ENCODE measurements at regions not wholly inside any gene's neighbourhood (a gene's known extent, or its start where the extent isn't known, plus 50 kb on each side); places are given as distances from the start of the nearest gene placed in this dataset.
A peak's percentile ranks its signal among the peaks of the same experiment; 100 is the strongest.

DNA sequence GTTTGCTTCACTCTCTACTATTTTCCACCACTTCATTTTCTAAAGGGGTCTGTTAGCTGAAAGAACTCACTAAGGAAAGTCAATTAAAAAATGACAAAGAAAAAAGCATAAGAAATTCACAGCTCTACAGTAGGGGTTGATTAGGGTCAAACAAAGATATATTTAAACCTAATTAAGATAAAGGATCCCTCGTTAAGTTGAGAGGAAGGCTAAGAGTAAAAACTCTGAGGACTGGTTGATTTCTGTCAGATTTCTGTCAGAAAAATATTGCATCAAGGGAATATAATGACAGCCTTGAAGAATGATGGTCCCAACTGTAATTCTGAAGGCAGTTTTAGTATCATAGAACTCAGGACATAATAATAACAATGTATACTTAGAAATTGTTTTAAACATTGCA is 218.0 kb downstream of the QDPR start:
- no peak for DNase-seq

DNA sequence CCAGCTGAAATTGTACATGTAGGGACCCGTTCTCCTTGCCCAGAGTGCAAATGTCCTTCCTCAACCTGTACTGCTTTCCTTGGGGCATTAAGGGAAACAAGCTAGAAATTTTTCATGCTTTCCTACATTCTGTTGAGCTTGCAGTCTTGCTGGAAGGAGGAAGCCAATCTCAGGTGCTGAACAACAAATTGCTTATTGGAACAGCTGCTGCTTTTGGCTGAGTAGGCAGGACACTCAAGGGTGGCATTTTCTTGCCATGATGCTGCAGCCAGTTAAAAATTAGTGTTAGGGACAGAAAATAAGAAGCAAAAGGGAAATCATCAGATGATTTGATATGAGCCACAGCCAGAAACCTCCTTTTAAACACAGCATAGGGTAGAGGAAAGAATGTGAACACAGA is 223.7 kb downstream of the QDPR start:
- DNase-seq, result no peak

DNA sequence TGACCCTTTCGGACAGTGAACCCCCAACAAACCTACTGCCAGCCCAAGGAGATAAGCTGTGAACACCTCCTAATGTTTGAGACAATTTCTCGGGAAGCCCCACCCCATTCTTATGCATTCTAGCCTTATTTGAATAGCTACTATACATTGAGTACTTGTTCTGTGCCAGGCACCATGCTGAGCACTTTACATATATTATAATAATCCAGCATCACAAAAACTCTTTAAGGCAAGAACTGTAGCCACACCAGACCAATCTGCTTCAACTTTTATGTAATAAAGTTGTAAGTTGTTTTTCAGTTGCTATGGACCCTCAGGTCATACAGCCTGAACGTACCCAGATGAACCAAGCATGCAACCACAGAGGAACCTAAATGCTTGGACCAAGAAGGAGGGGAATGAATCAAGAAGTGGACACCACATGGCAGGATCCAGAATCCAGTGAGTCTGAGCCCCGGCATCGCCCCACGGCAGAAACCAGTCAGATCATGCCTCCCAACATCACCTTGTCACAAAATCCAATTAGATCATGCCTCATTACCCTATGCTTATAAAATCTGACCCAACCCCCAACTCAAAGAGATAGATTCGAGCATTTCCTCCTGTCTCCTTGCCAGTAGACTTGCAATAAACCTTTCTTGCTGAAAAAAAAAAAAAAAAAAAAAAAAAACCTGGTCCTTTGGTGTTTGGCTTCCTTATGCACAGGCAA is 225.0 kb downstream of the QDPR start:
- DNase-seq, result no peak

DNA sequence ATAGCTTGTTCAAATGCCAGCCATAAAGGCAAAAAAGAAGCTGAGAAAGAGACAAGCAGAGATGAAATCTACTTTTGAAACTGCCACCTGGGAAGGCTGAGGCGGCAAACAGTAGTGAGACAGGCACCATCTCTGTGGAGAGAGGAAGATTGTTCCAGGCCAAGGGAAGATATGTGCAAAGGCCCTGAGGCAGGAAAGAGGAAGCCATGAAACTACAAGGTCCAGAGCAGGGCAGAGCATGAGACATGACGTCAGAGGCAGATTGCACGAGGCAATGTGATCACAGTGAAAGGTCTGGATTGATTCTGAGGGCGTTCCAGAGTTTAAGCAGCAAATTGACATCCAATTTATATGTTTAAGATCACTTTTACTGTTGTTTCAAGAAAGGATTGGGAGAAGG is 226.1 kb downstream of the QDPR start:
- DNase-seq, result no peak

DNA sequence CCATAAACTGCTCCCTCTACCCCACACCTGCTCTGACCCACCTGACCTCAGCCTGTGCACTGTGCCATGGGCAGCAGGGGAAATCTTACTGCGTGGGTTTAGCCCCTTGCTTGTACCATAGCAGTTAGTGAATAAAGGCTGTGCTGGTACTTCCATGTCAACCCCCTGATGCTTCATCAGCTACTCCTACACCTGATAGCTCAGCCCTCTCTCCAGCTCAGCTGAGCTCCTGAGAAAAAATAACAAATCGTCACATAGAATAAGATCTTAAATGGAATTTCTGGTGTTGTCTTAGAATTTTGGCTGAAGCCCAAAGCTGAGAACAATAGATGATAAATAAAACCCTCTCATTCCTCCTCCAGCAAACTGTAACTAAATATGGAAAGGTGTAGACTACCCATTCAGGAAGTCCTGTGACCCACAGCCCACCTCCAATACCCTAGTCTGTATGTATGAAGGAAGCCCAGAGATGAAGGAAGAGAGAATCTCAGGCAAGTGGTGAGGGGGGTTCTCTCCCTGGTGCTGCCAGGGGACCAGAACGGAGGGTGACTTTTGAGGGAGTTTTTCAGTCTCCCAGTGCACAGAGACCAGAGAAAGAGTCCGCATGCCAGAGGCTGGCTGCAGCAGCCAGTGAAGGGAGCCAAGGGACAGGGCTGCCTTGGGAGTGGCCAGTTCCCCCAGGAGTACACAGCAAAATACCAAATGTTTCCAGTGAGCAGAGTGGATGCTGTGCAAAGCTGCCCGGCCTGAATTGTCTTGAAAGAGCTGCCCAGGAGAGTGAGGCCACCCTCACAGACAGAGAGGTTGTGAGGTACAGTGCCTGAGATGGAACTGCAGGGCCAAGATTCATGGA is 227.3 kb downstream of the QDPR start:
- no peak for DNase-seq

DNA sequence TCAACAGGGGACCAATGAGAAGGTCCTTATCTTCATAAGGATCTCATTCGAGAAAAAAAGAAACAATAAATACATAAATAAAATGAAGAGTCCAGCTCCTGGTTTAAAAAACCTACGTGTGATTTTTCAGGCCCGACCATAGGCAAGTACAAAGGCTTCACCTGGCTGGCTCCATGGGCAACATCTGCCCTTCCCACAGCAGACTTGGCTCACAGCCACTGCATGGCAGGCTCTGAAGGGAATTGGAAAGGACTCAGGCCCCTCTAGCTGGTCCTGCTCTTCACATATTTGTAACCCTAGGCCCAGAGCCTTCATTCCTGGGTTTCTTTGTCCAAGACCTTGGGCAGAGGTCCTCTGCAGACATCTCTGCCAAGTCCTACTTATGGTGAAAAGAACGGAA is 228.1 kb downstream of the QDPR start:
- no peak for DNase-seq

DNA sequence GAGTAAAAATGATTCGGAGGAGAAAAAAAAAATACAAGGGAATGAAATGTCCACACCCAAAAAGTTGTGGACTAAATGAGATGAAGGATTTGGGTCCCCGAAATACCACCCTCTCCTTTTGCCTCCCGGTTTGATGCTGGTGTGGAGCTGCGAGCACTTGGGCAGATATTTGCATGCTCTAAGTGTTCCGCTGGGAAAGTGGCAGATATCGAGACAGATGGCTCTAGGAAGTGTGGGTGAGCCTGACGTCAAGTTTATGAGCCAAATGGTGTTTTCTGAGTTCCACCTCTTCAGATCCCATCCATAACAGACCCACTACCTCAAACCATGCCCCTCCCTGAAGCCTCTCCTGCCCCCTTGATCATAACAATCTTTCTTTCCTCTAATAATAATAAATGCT is 228.6 kb downstream of the QDPR start:
- no peak for DNase-seq

DNA sequence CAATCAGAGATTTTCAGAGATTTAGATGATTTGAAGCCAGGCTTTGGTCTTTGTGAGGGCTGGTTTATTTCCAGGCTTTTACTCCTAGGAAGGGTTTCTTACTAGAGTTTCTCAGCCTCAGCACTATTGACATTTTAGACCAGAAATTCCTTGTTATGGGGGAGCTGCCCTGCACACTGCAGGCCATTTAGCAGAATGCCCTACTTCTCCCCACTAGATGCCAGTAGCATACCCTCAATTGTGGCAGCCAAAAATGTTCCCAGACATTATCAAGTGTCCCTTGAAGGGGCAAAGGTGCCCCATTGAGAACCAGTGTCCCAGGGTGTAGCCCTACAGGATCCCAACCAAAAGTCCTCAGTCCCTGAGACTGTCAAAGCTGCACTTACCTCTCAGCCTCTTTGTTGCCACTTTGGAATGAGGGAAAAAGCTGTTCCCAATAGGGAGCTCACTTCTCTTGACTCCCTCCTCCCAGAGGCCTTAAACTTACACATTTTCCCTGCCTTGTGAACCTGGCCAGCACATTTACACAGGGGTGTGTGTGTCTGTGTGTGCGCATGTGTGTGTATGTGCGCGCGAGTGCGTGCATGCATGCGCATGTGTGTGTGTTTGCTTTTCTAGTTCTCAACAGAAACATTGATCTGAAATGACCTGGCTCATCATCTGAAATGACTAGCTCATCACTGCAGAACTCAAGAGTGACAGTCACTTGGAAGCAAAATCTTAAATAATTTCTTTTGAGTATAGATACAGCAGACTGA is 231.4 kb downstream of the QDPR start:
- DNase-seq, result no peak

DNA sequence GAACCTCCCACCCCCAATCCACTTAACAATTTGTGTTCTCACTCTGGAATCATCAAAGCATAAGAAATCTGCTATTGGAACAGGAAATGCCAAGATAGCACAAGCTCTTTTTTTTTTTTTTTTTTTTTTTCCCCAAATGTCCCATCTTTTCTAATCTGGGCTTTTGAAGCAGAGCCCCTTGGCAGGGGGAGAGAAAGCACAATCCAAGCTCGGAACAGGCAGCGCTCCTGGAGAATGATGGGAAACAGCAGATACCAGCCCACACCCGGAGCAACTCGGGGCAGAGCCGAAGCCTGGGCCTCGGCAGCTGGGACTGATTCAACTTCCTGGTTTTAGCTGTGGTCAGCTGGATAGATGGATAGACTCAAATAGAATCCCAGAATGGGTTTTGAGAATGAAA is 235.1 kb downstream of the QDPR start:
- DNase-seq, result peak; percentile 35

DNA sequence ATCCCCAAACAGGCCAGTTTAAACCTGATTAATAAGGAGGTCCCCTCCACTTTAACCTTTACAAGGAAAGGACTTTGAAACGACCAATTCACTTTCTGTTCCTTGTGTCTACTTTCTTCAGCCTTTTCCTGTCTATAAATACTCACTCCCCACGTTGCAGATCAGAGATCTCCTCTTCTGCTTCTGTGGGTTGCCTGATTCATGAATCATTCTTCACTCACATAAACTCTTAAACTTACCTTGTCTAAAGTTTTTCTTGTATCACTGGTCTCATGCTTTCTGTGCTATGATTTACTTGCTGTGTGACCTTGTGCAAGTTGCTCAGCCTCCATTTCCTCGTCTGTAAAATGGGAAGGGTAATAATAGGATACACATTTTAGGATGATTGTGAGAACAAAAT is 236.1 kb downstream of the QDPR start:
- DNase-seq, result no peak

DNA sequence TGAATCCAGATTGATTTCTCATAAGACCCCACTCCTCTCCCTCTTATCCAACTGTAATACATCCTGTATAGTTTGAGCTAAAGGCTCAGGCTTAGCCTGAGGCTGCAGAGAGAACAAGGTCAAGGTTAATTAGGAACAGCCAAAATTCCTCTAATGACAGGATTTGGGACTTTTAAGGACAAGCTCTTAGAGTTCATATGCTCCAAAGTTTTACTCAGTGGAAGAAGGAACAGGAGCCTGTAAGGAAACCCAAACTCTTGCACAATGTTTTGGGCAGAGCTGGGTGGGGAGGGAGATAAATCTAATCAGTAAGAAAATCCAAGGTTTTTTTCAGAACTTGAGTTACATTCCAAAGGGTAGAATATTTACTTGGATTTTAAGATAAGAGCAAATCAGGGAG is 238.8 kb downstream of the QDPR start:
- DNase-seq, result no peak

DNA sequence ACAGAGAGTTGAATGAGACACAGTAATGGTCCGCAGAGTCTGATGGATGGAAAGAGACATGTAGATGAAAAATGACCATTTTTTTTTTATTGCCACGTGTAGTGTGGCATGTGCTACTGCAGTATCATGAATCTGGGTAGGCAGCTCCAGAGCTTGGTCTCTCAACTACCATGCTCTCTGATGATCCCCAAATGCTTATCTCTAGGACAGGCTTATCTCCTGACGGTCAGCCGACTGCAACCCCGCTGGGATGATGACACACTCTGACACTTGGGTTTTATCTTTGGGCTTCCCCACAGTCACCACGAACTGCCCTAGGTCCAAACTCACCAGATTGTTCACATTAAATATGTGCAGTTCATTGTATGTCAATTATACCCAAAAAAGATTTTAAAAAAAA is 239.7 kb downstream of the QDPR start:
- DNase-seq, result no peak

DNA sequence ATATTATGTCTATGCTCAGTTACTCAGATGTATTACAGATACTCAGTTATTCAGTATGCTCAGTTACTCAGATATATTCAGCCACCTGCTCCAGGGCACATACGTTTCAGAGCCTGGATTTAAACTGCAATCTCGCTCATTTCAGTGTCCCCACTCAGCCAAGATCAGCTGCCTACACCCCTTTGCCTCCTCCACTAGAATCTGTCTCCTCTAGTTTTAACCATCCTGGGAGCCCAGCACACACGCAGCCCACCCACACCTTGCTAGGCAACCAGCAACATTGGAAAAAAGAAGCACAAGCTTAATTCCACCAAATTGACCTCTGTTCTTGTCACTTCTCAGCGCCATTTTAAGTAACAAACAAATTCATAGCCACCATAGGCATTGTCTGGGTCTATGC is 246.2 kb downstream of the QDPR start:
- no peak for DNase-seq

DNA sequence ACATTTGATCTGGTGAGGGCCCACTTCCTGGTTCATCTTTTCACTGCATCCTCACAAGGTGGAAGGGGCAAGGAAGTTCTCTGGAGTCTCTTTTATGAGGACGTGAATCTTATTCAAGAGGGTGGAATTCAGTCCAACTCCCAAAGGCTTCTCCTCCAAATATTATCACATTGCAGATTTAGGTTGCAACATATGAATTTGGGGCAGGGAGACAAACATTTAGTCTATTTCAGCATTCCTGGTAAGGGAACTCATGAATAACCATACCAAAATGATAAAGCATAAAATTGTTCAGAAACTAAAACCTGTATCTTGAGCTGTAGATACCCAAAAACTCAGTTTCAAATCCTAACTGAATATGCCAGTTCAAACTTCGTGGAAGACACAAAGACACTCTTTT is 246.8 kb downstream of the QDPR start:
- DNase-seq, result no peak

DNA sequence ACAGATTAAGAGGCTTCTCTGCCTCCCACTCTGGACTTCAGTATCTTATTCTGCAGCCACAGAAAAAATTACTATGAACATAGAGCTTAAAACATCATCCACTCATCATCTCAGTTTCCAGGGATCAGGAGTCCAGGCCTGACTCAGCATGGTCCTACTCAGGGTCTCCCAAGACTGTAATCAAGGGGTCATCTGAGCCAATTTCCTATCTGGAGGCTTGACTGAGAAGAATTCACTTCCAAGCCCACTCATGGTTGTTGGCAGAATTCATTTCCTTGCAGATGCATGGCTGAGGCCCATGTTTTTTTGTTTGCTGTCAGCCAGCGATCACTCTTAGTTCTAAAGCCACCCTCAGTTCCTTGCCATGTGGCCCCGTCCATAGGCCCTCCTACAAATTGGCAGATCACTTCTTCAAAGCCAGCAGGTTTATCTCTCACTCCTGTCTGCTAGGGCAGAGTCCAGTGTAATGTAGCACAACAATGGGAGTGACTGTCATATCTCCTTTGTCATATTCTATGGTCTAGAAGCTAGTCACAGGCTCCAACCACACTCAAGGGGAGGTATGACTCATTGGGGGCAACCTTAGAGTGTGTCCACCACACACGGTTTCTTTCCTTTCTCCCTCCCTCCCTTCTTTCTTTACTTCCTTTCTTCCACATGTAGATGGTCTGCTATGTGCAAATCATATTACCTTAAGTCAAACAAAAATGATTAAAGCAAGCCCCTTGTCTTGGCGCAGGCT is 251.6 kb downstream of the QDPR start:
- no peak for DNase-seq

DNA sequence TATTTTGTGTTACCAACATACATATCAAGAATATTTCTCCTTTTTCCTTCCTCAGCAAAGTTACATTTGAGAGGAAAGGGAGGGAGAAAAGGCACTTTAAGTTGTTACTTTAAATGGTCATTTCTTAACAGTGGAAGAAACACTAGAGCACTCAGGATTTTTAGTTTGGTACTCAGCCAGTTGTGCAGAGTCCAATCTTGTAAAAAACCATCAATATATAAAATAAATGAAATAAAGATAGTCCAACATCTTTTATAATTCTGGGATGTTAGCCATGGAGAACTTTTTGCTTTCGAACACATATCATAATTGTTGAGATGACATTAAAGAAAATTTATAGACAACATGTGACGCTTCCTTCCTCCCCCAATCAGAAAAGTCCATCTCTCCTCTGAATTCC is 253.8 kb downstream of the QDPR start:
- no peak for DNase-seq

DNA sequence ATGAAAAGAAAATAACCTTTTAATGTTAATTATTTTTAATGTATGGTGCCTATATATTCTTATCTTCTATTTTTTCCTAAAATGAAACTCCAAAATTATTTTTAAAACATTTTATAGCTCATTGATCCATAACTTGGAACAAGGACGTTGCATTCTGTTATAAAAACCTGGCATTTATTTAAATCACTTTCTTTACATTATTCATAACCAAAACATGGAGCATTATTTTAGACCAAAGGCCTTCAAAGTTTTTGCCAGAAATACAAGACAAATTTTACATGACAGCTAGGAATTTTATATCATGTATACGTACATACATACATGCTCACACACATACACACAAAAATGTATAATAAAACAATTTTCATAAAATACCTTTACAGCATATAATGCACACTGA is 259.8 kb downstream of the QDPR start:
- DNase-seq, result no peak

DNA sequence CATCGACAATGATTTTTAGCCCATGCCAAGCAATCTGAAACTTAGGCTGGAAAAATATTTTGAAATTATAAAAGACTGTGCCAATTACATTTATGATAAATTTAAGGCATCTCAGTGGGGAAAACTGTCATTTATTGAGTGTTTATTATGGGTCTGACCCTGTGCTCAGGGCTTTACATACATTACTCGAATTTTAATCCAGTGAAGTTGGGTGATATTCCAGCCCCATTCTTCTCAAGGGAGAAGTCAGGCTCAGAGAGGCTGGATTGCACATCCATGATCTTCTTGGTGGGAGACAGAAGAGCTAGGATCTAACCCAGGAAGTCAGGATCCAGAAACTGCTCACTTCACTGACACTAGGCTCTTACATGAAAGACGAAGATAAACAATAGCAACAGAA is 260.8 kb downstream of the QDPR start:
- no peak for DNase-seq

DNA sequence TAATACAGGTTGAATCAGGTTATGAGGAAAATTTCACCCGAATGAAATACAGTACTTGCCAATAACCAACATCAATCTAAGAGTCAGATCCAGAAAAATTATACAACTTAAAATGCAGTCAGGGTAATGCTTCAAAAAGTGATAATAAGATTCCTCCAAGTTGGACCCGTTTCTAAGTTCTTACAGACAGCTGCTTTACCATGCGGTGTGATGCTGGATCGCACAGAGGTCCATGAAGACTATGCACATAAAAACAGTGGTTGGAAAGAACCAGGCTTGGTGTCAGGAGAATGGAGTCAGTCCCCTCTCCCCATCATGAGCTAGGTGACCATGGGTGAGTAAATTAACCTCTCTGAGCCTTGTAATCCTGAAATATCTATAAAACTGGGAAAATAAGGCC is 261.3 kb downstream of the QDPR start:
- no peak for DNase-seq

DNA sequence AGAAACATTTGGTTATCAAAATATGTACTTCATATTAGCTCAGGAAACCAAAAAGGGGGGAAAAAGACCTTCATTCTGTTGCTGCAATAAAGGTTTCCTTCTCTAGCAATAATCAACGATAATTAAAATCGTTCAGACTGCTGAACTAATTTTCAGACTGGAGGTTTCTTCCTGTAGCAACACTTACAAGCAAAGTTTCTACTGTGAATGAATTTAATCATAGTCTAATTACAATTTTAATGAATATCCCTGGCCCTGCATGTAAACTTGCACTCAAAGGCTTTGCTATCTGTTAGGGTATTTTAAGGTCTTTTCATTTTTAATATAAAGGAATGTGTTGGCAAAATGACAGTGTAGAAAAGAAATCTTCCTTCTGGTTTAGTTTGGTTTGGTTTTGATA is 265.2 kb downstream of the QDPR start:
- no peak for DNase-seq

DNA sequence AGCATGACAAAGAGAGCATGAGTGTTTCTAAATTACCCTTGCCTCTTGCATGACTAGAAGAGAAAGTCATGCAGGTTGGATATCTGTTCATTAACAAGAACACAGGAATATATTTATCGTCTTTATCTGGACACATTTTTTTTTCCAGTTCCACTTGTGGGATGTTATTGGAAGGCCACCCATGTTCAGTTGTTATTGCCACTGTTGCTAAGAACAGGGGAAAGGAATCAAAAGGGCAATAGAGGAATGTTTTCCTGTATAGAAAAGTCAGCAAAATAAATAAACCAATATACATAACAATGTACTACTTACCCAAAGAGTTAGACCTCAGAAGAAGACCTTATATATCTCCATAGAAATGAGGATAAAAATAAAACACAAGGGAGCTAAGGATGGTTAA is 270.1 kb downstream of the QDPR start:
- no peak for DNase-seq

DNA sequence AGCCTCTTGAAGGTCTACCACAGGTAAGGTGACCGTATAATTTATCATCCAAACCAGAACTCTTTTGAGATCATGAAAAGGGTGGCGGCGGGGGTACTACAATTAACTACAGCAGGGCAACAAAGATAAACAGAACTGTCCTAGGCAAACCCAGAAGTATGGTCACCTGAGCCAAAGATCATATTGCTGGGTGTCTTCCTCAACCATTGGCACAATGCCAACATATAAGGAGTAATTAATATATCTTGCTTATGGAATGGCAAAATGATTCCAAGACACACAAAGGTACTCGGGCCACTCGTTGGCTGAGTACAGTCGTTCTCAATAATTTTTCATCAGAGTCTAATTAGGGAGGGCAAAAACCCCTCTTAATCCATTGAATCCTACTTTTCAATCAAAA is 273.3 kb downstream of the QDPR start:
- no peak for DNase-seq

DNA sequence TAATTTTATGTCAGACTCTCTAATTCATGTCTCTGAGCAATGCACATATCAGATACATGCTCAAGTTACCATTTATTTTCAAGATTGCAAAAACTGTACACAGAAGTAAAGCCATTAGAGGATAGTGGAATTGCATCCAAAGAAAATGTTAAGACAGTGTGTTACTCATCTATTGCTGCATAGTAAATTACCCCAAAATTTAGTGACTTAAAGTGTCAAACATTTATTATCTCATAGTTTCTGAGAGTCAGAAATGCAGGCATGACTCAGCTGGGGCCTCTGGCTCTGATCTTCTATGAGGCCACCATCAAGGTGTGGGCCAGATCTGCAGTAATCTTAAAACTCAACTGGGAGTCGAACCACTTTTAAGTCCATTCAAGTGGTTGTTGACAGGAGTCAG is 275.2 kb downstream of the QDPR start:
- DNase-seq, result no peak

Measured in right hindlimb (tissue), 1 donor.